ENCODE measurements at regions not wholly inside any gene's neighbourhood (a gene's known extent, or its start where the extent isn't known, plus 50 kb on each side); places are given as distances from the start of the nearest gene placed in this dataset.

DNA sequence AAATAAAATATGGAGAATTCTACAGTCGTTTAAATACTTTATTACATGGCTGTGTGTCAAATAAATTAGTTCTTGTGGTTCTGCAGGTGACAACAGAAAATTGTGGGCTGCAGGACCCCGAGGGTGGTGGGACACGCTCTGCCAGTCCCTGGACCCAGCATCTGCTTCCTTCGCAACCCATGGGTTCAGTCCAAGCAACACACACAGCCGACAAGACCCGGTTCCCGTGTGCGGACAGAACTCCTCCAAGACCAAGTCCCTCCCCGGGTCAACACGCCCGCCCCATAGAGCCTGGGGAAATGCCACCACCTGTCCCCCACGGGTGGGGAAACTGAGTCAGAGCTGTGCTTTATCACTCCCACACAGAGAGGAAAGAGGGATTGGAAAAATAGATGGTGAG lies 238.9 kb downstream of the BRD1 start:
- Histone ChIP-seq H3K4me3 (ENCODE audit: low read depth, low read length) (no peak overlapping the region), H3K36me3 (ENCODE audit: control insufficient read depth, insufficient read depth, low read length) (no peaks in the 10 kb centered on the region), H3K27me3 (ENCODE audit: control insufficient read depth, insufficient read depth, low read length) (no peaks in the 10 kb centered on the region)
- DNase-seq (ENCODE audit: low read depth) (no peak), FAIRE-seq (no peak)
- TF ChIP-seq, protein P1, sequence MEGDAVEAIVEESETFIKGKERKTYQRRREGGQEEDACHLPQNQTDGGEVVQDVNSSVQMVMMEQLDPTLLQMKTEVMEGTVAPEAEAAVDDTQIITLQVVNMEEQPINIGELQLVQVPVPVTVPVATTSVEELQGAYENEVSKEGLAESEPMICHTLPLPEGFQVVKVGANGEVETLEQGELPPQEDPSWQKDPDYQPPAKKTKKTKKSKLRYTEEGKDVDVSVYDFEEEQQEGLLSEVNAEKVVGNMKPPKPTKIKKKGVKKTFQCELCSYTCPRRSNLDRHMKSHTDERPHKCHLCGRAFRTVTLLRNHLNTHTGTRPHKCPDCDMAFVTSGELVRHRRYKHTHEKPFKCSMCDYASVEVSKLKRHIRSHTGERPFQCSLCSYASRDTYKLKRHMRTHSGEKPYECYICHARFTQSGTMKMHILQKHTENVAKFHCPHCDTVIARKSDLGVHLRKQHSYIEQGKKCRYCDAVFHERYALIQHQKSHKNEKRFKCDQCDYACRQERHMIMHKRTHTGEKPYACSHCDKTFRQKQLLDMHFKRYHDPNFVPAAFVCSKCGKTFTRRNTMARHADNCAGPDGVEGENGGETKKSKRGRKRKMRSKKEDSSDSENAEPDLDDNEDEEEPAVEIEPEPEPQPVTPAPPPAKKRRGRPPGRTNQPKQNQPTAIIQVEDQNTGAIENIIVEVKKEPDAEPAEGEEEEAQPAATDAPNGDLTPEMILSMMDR (IDR thresholded peaks at IDR 0.05; ENCODE audit: insufficient read depth, low read length, severe bottlenecking): no peak

DNA sequence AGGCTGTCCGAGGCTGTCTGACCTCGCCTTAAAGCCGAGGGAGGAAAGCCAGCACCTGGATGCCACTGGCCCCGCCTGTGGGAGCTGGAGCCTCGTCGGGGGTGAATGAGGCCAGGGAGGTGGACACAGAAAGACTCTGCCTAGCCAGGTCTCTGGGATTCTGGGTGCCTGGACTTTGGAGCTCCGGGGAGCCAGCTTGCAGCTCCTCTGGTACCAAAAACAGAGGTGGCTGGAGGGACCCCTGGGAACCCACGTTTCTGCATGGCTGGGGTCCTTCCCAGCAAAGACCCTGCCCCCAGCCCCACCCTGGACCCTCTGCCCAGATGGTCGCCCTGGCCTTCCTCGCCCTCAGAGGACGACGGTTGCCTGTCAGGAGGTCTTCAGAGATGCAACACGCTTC lies 239.7 kb downstream of the BRD1 start:
- TF ChIP-seq, protein P1 (IDR thresholded peaks at IDR 0.05; ENCODE audit: insufficient read depth, low read length, severe bottlenecking): no peak
- H3K27me3 ChIP-seq (ENCODE audit: control insufficient read depth, insufficient read depth, low read length): no peaks in the 10 kb centered on the region
- DNase-seq (ENCODE audit: low read depth) (no peak), FAIRE-seq (no peak)
- H3K36me3 ChIP-seq (ENCODE audit: control insufficient read depth, insufficient read depth, low read length): no peaks in the 10 kb centered on the region
- no peak overlapping the region for H3K4me3 ChIP-seq (ENCODE audit: low read depth, low read length)

DNA sequence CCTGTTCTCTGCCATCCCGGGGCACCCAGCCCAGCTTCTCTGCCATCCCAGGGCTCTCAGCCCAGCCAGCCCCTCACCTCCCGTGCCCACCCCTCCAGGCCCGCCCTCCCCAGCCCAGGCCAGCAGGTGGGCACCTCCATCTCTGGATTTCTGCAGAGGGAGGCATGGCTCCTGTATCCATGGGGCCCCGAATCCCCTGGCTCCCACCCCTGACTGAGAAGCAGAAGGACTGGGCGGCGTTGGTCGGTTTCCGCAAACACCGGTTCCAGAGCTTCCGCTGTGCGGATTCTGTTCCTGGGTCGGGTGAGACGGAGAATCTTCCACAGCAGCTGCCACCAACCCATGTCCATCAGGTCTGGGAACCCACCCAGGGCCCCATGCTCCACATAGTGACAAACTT lies 240.3 kb downstream of the BRD1 start:
- H3K36me3 ChIP-seq (ENCODE audit: control insufficient read depth, insufficient read depth, low read length): no peaks in the 10 kb centered on the region
- TF ChIP-seq, protein P1 (IDR thresholded peaks at IDR 0.05; ENCODE audit: insufficient read depth, low read length, severe bottlenecking): no peak
- H3K4me3 ChIP-seq (ENCODE audit: low read depth, low read length): no peak overlapping the region
- no peak for DNase-seq (ENCODE audit: low read depth)
- H3K27me3 ChIP-seq (ENCODE audit: control insufficient read depth, insufficient read depth, low read length): no peaks in the 10 kb centered on the region
- no peak for FAIRE-seq

DNA sequence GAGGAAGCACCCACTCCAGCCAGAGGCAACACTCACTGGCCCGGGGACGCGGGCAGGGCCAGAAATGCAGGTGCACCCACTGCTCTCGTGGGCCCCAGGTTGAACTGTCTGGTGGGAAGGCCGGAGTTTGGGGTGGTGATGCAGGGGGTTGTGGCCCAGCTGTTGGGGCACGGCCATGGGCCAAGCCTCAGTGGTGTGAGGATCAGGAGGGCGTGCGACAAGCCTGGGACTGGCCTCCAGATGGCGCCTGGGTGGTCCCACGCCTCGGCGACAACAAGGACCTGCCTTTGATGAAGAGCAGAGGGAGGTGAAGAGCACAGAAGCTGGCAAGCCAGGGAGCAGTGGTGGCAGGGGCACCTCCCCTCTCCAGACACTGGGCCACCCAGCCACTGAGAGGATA lies 240.8 kb downstream of the BRD1 start:
- Histone ChIP-seq H3K4me3 (ENCODE audit: low read depth, low read length) (no peak overlapping the region), H3K27me3 (ENCODE audit: control insufficient read depth, insufficient read depth, low read length) (no peaks in the 10 kb centered on the region), H3K36me3 (ENCODE audit: control insufficient read depth, insufficient read depth, low read length) (no peaks in the 10 kb centered on the region)
- FAIRE-seq: no peak
- TF ChIP-seq, protein P1 (IDR thresholded peaks at IDR 0.05; ENCODE audit: insufficient read depth, low read length, severe bottlenecking): no peak
- no peak for DNase-seq (ENCODE audit: low read depth)

DNA sequence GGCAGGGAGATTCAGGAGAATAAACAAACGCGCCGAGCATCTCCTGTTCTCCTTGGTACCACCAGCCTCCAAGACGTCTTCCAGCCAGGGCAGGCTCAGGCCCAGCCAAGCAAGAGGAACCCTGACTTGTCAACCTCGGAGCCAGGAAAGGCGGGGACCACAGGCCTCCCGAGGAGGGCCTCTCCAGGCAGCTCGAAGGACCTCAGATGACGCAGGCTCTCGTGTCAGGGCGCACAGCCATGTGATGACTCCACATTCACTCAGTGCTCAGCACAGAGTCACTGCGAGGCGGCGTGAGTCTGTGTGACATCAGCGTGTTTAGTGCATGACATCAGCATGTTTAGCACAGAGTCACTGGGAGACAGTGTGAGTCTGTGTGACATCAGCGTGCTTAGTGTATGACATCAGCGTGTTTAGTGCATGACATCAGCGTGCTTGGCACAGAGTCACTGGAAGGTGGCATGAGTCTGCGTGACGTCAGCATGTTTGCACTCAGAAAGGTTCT lies 241.4 kb downstream of the BRD1 start:
- FAIRE-seq: peak; percentile 55
- no peak for DNase-seq (ENCODE audit: low read depth)
- Histone ChIP-seq H3K36me3 (ENCODE audit: control insufficient read depth, insufficient read depth, low read length) (no peaks in the 10 kb centered on the region), H3K4me3 (ENCODE audit: low read depth, low read length) (no peak overlapping the region), H3K27me3 (ENCODE audit: control insufficient read depth, insufficient read depth, low read length) (no peaks in the 10 kb centered on the region)
- TF ChIP-seq, protein P1 (IDR thresholded peaks at IDR 0.05; ENCODE audit: insufficient read depth, low read length, severe bottlenecking): no peak

All from bronchial epithelial cell (primary cell).